ENCODE measurements at regions not wholly inside any gene's neighbourhood (a gene's known extent, or its start where the extent isn't known, plus 50 kb on each side); places are given as distances from the start of the nearest gene placed in this dataset.

GRCh38 chr2:158905341-158905740, 63.1 kb upstream of the TANC1 start:
- DNase-seq (ENCODE audit: low read depth) = no peak

GRCh38 chr2:158905784-158906183, 62.7 kb upstream of the TANC1 start:
- no peak for DNase-seq (ENCODE audit: low read depth)

- no peak for DNase-seq (ENCODE audit: low read depth)
Measured at GRCh38 chr2:158907926-158908456, 60.4 kb upstream of the TANC1 start.

GRCh38 chr2:158912112-158912511, 56.3 kb upstream of the TANC1 start:
- no peak for DNase-seq (ENCODE audit: low read depth)

GRCh38 chr2:158912765-158913164, 55.7 kb upstream of the TANC1 start:
- DNase-seq (ENCODE audit: low read depth) = no peak

GRCh38 chr2:158914066-158914465, 54.4 kb upstream of the TANC1 start:
- no peak for DNase-seq (ENCODE audit: low read depth)

GRCh38 chr2:158914731-158915130, 53.7 kb upstream of the TANC1 start:
- no peak for DNase-seq (ENCODE audit: low read depth)

- no peak for DNase-seq (ENCODE audit: low read depth)
Measured at GRCh38 chr2:158917121-158917520, 51.3 kb upstream of the TANC1 start.

- no peak for DNase-seq (ENCODE audit: low read depth)
Measured at GRCh38 chr2:158918452-158918851, 50.0 kb upstream of the TANC1 start.

Data from fibroblast of the conjunctiva (primary cell).